ENCODE measurements at regions not wholly inside any gene's neighbourhood (a gene's known extent, or its start where the extent isn't known, plus 50 kb on each side); places are given as distances from the start of the nearest gene placed in this dataset.

DNA sequence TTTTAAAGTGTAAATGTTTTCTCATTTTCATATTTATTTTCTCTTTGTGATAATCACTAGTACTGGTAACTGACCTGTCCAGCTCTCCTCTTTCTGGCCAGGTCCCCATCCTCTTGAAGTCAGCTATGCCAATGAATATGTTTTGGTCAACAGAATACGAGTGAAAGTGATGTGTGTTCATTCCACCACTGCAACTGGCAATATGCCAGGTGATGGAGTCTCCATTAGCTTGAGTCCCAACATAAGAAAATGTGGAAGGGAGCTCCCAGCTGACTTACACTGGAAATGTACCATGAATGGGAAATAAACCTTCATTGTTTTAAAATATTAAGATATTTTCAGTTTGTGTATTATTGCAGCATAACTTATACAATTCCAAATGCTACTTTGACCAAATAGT, 75.8 kb downstream of the CCDC34 start:
- H4K20me1 ChIP-seq (ENCODE audit: insufficient read depth, low read length): no peaks in the 10 kb centered on the region
- no peak for ATAC-seq (ENCODE audit: insufficient read depth, low read depth)
- H3K4me3 ChIP-seq (ENCODE audit: low read depth in 1 of 2, low read length in 2 of 2): no peak overlapping the region

DNA sequence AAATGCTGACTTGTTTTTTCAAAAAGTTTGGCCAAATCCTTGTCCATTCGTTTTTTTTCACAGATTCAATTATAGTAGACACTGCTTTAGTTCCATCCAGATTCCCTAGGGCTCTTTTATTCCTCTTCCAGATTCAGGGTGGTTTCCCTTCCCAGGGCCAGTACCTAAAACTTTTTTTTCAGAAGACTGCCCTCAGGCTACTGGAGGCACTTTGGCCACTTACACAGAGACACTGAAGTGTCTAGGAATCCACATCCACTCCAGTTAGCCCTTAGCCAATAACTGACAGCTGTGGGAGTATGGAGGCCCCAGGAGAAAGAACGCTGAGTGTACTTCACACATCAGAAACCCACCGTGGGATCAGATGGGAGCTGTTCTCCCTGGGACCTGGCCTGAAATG, 77.3 kb downstream of the CCDC34 start:
- H3K4me3 ChIP-seq (ENCODE audit: low read depth in 1 of 2, low read length in 2 of 2): no peak overlapping the region
- H2AFZ ChIP-seq (ENCODE audit: low read depth, low read length): no peak overlapping the region
- no peaks in the 10 kb centered on the region for H3K27me3 ChIP-seq (ENCODE audit: insufficient read depth, low read length, poor library complexity)
- no peak overlapping the region for H3K4me2 ChIP-seq (ENCODE audit: insufficient read depth, low read length)
- ATAC-seq (ENCODE audit: insufficient read depth, low read depth) (no peak), DNase-seq (no peak)
- H3K27ac ChIP-seq (ENCODE audit: low read length): no peak overlapping the region
- H3K79me2 ChIP-seq (ENCODE audit: insufficient read depth, low read length): no peaks in the 10 kb centered on the region
- H3K4me1 ChIP-seq (ENCODE audit: insufficient read depth, low read length): 0 out of 2 replicates have a peak, but pooled peaks cover 5% of the 10 kb centered on the region
- H4K20me1 ChIP-seq (ENCODE audit: insufficient read depth, low read length): no peaks in the 10 kb centered on the region
- peaks cover under 1% of the 10 kb centered on the region for H3K9me3 ChIP-seq (ENCODE audit: insufficient read depth, low read length, severe bottlenecking)
- TF ChIP-seq EZH2 (IDR thresholded peaks at IDR 0.05; ENCODE audit: borderline replicate concordance, low read depth, low read length, severe bottlenecking): no peak
- TF ChIP-seq, protein P1, sequence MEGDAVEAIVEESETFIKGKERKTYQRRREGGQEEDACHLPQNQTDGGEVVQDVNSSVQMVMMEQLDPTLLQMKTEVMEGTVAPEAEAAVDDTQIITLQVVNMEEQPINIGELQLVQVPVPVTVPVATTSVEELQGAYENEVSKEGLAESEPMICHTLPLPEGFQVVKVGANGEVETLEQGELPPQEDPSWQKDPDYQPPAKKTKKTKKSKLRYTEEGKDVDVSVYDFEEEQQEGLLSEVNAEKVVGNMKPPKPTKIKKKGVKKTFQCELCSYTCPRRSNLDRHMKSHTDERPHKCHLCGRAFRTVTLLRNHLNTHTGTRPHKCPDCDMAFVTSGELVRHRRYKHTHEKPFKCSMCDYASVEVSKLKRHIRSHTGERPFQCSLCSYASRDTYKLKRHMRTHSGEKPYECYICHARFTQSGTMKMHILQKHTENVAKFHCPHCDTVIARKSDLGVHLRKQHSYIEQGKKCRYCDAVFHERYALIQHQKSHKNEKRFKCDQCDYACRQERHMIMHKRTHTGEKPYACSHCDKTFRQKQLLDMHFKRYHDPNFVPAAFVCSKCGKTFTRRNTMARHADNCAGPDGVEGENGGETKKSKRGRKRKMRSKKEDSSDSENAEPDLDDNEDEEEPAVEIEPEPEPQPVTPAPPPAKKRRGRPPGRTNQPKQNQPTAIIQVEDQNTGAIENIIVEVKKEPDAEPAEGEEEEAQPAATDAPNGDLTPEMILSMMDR (IDR thresholded peaks at IDR 0.05; ENCODE audit: borderline replicate concordance, extremely low read depth, low read length, poor library complexity, severe bottlenecking): no peak
- no peaks in the 10 kb centered on the region for H3K36me3 ChIP-seq (ENCODE audit: insufficient read depth, low read length)
- H3K9ac ChIP-seq (ENCODE audit: low read depth, low read length): no peak overlapping the region

More for the DNA sequence above, 75.8 kb downstream of the CCDC34 start:
- Histone ChIP-seq H3K79me2 (ENCODE audit: insufficient read depth, low read length) (no peaks in the 10 kb centered on the region), H3K4me1 (ENCODE audit: insufficient read depth, low read length) (no peaks in the 10 kb centered on the region), H3K4me2 (ENCODE audit: insufficient read depth, low read length) (no peak overlapping the region), H3K27ac (ENCODE audit: low read length) (no peak overlapping the region), H3K36me3 (ENCODE audit: insufficient read depth, low read length) (no peaks in the 10 kb centered on the region), H2AFZ (ENCODE audit: low read depth, low read length) (no peak overlapping the region), H3K27me3 (ENCODE audit: insufficient read depth, low read length, poor library complexity) (no peaks in the 10 kb centered on the region), H3K9me3 (ENCODE audit: insufficient read depth, low read length, severe bottlenecking) (peaks cover 13% of the 10 kb centered on the region), H3K9ac (ENCODE audit: low read depth, low read length) (no peak overlapping the region)
- no peak for DNase-seq
- TF ChIP-seq, protein P1 (IDR thresholded peaks at IDR 0.05; ENCODE audit: borderline replicate concordance, extremely low read depth, low read length, poor library complexity, severe bottlenecking): no peak
- TF ChIP-seq EZH2 (IDR thresholded peaks at IDR 0.05; ENCODE audit: borderline replicate concordance, low read depth, low read length, severe bottlenecking): no peak

DNA sequence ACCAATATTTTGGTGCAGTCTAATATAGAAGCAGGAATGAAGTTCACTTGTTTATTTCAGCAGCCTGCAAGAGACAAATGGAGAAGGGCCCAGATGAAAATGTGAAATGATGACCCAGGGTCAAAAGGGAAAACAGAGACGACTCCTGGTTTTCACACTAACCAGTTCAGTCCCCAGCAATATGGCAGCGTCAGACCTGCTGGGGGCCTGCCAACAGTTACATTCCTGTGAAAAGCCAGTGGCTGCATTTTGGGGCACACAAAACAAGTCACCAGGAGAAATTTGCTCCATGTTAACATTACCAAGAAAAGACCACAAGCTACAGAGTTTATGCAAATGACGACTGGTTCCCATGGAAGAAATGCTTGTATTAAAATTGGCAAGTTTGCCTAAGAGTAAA, 80.2 kb downstream of the CCDC34 start:
- H3K9ac ChIP-seq (ENCODE audit: low read depth, low read length): no peak overlapping the region
- H3K4me3 ChIP-seq (ENCODE audit: low read depth in 1 of 2, low read length in 2 of 2): no peak overlapping the region
- no peak overlapping the region for H3K27ac ChIP-seq (ENCODE audit: low read length)
- no peaks in the 10 kb centered on the region for H3K36me3 ChIP-seq (ENCODE audit: insufficient read depth, low read length)
- no peaks in the 10 kb centered on the region for H3K79me2 ChIP-seq (ENCODE audit: insufficient read depth, low read length)
- TF ChIP-seq, protein P1 (IDR thresholded peaks at IDR 0.05; ENCODE audit: borderline replicate concordance, extremely low read depth, low read length, poor library complexity, severe bottlenecking): no peak
- TF ChIP-seq EZH2 (IDR thresholded peaks at IDR 0.05; ENCODE audit: borderline replicate concordance, low read depth, low read length, severe bottlenecking): no peak
- no peak for DNase-seq
- no peak overlapping the region for H2AFZ ChIP-seq (ENCODE audit: low read depth, low read length)
- no peak for ATAC-seq (ENCODE audit: insufficient read depth, low read depth)
- H3K9me3 ChIP-seq (ENCODE audit: insufficient read depth, low read length, severe bottlenecking): no peaks in the 10 kb centered on the region
- 0 out of 2 replicates have a peak, but pooled peaks cover 5% of the 10 kb centered on the region for H3K4me1 ChIP-seq (ENCODE audit: insufficient read depth, low read length)
- no peaks in the 10 kb centered on the region for H4K20me1 ChIP-seq (ENCODE audit: insufficient read depth, low read length)
- H3K27me3 ChIP-seq (ENCODE audit: insufficient read depth, low read length, poor library complexity): no peaks in the 10 kb centered on the region
- no peak overlapping the region for H3K4me2 ChIP-seq (ENCODE audit: insufficient read depth, low read length)
